ENCODE measurements at regions not wholly inside any gene's neighbourhood (a gene's known extent, or its start where the extent isn't known, plus 50 kb on each side); places are given as distances from the start of the nearest gene placed in this dataset.

DNA sequence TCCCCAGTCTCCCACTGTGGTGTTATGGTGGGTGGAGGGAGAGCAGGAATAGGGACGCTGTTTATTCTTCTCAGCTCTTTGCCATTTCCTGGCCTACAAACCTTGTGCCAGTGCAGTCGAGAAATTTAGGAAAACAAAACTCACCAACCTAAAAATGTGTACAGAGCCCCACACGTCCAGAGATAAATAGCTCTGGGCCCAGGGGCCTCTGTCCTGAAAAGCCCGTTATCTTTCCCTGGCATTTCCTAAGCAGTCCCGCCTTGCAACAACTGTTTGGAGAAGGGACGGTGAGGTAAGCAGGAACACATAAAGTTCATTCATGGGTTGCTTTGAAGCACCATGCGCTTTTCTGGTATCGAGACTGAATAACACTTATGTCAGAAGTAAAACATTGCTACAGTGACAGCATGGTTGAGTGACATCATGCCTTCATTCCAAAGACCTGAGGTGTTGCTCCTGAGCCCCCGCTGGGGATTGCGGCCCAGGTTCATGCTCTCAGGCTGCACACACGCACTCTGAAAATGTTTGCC is 80.1 kb upstream of the NXT1 start:
- no peak for TF ChIP-seq STAT1 (IDR thresholded peaks at IDR 0.05; ENCODE audit: unreplicated experiment)
- TF ChIP-seq, protein P1, sequence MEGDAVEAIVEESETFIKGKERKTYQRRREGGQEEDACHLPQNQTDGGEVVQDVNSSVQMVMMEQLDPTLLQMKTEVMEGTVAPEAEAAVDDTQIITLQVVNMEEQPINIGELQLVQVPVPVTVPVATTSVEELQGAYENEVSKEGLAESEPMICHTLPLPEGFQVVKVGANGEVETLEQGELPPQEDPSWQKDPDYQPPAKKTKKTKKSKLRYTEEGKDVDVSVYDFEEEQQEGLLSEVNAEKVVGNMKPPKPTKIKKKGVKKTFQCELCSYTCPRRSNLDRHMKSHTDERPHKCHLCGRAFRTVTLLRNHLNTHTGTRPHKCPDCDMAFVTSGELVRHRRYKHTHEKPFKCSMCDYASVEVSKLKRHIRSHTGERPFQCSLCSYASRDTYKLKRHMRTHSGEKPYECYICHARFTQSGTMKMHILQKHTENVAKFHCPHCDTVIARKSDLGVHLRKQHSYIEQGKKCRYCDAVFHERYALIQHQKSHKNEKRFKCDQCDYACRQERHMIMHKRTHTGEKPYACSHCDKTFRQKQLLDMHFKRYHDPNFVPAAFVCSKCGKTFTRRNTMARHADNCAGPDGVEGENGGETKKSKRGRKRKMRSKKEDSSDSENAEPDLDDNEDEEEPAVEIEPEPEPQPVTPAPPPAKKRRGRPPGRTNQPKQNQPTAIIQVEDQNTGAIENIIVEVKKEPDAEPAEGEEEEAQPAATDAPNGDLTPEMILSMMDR (conservative IDR thresholded peaks at IDR 0.05; ENCODE audit: low read depth in 2 of 2), result no peak
- TF ChIP-seq EZH2phosphoT487 (IDR thresholded peaks at IDR 0.05; ENCODE audit: unreplicated experiment), result no peak
- TF ChIP-seq, protein P2, sequence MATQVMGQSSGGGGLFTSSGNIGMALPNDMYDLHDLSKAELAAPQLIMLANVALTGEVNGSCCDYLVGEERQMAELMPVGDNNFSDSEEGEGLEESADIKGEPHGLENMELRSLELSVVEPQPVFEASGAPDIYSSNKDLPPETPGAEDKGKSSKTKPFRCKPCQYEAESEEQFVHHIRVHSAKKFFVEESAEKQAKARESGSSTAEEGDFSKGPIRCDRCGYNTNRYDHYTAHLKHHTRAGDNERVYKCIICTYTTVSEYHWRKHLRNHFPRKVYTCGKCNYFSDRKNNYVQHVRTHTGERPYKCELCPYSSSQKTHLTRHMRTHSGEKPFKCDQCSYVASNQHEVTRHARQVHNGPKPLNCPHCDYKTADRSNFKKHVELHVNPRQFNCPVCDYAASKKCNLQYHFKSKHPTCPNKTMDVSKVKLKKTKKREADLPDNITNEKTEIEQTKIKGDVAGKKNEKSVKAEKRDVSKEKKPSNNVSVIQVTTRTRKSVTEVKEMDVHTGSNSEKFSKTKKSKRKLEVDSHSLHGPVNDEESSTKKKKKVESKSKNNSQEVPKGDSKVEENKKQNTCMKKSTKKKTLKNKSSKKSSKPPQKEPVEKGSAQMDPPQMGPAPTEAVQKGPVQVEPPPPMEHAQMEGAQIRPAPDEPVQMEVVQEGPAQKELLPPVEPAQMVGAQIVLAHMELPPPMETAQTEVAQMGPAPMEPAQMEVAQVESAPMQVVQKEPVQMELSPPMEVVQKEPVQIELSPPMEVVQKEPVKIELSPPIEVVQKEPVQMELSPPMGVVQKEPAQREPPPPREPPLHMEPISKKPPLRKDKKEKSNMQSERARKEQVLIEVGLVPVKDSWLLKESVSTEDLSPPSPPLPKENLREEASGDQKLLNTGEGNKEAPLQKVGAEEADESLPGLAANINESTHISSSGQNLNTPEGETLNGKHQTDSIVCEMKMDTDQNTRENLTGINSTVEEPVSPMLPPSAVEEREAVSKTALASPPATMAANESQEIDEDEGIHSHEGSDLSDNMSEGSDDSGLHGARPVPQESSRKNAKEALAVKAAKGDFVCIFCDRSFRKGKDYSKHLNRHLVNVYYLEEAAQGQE (IDR thresholded peaks at IDR 0.05; ENCODE audit: unreplicated experiment), result no peak
- TF ChIP-seq POLR2AphosphoS5 (IDR thresholded peaks at IDR 0.05; ENCODE audit: low read depth), result no peak
- no peak for TF ChIP-seq EZH2 (IDR thresholded peaks at IDR 0.05; ENCODE audit: low read depth, unreplicated experiment)
- no peak for TF ChIP-seq JUNB (IDR thresholded peaks at IDR 0.05; ENCODE audit: unreplicated experiment)
- TF ChIP-seq CREB1 (CRISPR knock-in tag; IDR thresholded peaks at IDR 0.05; ENCODE audit: low read depth), result no peak
- TF ChIP-seq ZNF114 (CRISPR knock-in tag; IDR thresholded peaks at IDR 0.05), result no peak
- no peak for TF ChIP-seq ZNF331 (CRISPR knock-in tag; IDR thresholded peaks at IDR 0.05; ENCODE audit: low read depth)
- TF ChIP-seq, protein P3, sequence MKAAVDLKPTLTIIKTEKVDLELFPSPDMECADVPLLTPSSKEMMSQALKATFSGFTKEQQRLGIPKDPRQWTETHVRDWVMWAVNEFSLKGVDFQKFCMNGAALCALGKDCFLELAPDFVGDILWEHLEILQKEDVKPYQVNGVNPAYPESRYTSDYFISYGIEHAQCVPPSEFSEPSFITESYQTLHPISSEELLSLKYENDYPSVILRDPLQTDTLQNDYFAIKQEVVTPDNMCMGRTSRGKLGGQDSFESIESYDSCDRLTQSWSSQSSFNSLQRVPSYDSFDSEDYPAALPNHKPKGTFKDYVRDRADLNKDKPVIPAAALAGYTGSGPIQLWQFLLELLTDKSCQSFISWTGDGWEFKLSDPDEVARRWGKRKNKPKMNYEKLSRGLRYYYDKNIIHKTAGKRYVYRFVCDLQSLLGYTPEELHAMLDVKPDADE (IDR thresholded peaks at IDR 0.05), result no peak
- TF ChIP-seq NANOG (IDR thresholded peaks at IDR 0.05; ENCODE audit: borderline replicate concordance), result no peak
